Parathyroid adenoma (tissue), 2 donors: ENCODE measurements at regions not wholly inside any gene's neighbourhood (a gene's known extent, or its start where the extent isn't known, plus 50 kb on each side); places are given as distances from the start of the nearest gene placed in this dataset.
"Not testable (repeated sequence)": the region's sequence is repeated elsewhere in the genome, so short reads cannot be mapped to it uniquely, and the experiment has no call there.

Experiments used
- H2AFZ ChIP-seq: fragments of 300-600 bp; sonication (generic); one replicate; pipeline ENCODE4 v1.7.0; 2017; ENCODE audit warnings: antibody characterized with exemption, mild to moderate bottlenecking
- H3K27ac ChIP-seq: fragments of 300-600 bp; sonication (generic); one replicate; pipeline ENCODE4 v1.7.0; 2017
- H3K27me3 ChIP-seq: fragments of 300-600 bp; sonication (generic); one replicate; pipeline ENCODE4 v1.7.0; 2017; ENCODE audit warnings: low read length; ENCODE audit not compliant: control insufficient read depth, insufficient read depth
- H3K36me3 ChIP-seq: fragments of 300-600 bp; sonication (generic); one replicate; pipeline ENCODE4 v1.7.0; 2017; ENCODE audit warnings: low read length; ENCODE audit not compliant: control insufficient read depth, insufficient read depth
- H3K4me1 ChIP-seq: fragments of 300-600 bp; sonication (generic); one replicate; pipeline ENCODE4 v1.7.0; 2017; ENCODE audit warnings: control low read depth
- H3K4me2 ChIP-seq: fragments of 300-600 bp; sonication (generic); one replicate; pipeline ENCODE4 v1.7.0; 2017; ENCODE audit warnings: low read length
- H3K4me3 ChIP-seq: fragments of 300-600 bp; sonication (generic); one replicate; pipeline ENCODE4 v1.7.0; 2017; ENCODE audit warnings: low read depth, low read length
- H3K79me2 ChIP-seq: fragments of 300-600 bp; sonication (generic); one replicate; pipeline ENCODE4 v1.7.0; 2017; ENCODE audit warnings: control low read depth
- H3K9ac ChIP-seq: fragments of 300-600 bp; sonication (generic); one replicate; pipeline ENCODE4 v1.7.0; 2017; ENCODE audit warnings: mild to moderate bottlenecking
- H3K9me3 ChIP-seq: fragments of 300-600 bp; sonication (generic); one replicate; pipeline ENCODE4 v1.7.0; 2017; ENCODE audit warnings: low read length; ENCODE audit not compliant: control insufficient read depth
- CTCF ChIP-seq: fragments of 300-600 bp; sonication (generic); IDR thresholded peaks from one replicate; pipeline ENCODE4 v1.7.0; 2017; ENCODE audit warnings: antibody characterized with exemption, mild to moderate bottlenecking
- donor health status: primary hyperparathyroidism.

DNA sequence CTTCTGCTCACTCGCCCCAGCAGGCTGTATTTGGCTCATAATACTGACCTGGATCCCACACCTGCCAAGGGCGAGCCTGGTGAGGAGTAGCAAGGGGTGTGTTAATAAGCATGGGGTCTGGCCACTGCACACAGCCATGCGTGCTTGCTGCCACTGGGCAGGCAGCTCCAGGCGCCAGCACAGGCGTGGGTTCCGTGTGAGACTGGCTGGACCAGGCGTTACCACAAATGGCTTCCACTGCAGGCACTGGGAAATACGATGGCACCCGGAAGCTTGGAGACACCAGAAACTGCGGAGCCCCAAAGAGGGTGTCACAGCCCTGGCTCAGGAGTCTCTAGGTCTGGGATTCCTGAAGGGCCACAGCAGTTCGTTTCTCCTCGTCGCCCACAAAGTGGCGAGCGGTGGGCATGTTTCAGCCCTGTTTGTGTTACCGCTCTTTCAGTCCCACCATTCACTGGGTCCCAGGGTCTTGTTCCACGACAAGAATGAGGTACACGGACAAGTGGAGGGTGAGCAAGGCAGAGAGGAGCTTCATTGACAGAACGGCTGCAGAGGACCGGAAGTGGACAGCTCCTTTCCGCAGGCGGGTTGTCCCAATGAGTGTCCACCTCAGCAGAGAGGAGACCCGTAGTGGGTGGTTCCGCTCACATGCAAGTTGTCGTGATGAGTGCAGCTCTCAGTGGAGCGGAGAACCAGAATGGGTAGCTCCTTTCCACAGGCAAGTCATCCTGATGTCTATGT lies 428.9 kb downstream of the EPHA5 start:
- no peak overlapping the region for H3K4me2 ChIP-seq
- no peak overlapping the region for H3K27ac ChIP-seq
- no peaks in the 10 kb centered on the region for H3K27me3 ChIP-seq
- TF ChIP-seq CTCF = no peak
- no peak overlapping the region for H2AFZ ChIP-seq
- no peak overlapping the region for H3K9ac ChIP-seq
- no peaks in the 10 kb centered on the region for H3K9me3 ChIP-seq
- no peaks in the 10 kb centered on the region for H3K79me2 ChIP-seq
- no peak overlapping the region for H3K4me3 ChIP-seq
- H3K36me3 ChIP-seq = no peaks in the 10 kb centered on the region
- H3K4me1 ChIP-seq = no peaks in the 10 kb centered on the region

- H3K4me3 ChIP-seq = no peak overlapping the region
- H2AFZ ChIP-seq = no peak overlapping the region
- H3K9ac ChIP-seq = no peak overlapping the region
- no peaks in the 10 kb centered on the region for H3K27me3 ChIP-seq
- no peak overlapping the region for H3K4me2 ChIP-seq
- no peak for TF ChIP-seq CTCF
- H3K9me3 ChIP-seq = no peaks in the 10 kb centered on the region
- H3K4me1 ChIP-seq = no peaks in the 10 kb centered on the region
- no peaks in the 10 kb centered on the region for H3K36me3 ChIP-seq
- no peak overlapping the region for H3K27ac ChIP-seq
- no peaks in the 10 kb centered on the region for H3K79me2 ChIP-seq
These were observed 436.2 kb downstream of the EPHA5 start for GRCh38 chr4:65234061-65234460.

DNA sequence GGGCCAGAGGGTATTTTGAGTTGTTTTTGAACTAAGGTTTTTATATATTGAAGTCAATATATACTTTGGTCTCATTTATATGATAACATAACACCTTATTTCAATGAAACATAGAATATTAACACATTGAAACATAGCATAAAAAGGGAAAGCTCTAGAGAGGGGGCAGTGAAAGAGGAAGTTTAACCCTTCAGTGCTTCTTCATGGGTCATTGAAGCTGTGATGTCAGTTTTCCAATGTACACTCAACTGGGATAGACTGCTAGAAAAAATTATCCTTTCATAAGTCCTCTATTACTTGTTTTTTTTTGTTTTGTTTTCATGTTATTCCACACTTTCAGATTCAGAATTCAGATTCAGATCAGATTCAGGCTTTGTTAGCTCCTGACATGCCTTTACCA lies 442.7 kb downstream of the EPHA5 start:
- no peak overlapping the region for H3K9ac ChIP-seq
- H3K27ac ChIP-seq = no peak overlapping the region
- H3K4me3 ChIP-seq = no peak overlapping the region

DNA sequence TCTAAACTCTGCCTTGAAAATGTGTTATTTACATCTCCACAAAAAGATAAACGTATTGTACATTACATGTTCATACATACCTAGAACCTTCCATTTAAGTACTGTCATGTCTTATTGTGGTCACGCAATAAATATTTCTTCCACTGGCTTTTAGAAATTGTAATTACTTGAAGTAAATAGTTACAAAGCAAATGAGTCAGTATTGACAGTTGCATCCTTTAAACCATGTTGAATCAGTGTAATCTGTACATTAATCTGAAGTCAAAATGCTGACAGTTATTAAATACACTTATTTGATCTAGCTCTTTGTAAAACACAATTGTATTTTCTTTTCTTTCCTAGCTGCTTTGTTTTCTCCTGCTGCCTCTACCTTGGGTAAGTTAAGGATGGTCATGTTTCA lies 446.7 kb downstream of the EPHA5 start:
- Histone ChIP-seq H3K4me1 (no peaks in the 10 kb centered on the region), H3K4me3 (no peak overlapping the region), H3K36me3 (no peaks in the 10 kb centered on the region), H3K79me2 (no peaks in the 10 kb centered on the region), H3K27me3 (no peaks in the 10 kb centered on the region), H2AFZ (no peak overlapping the region), H3K9ac (no peak overlapping the region), H3K9me3 (no peaks in the 10 kb centered on the region), H3K4me2 (no peak overlapping the region), H3K27ac (no peak overlapping the region)
- TF ChIP-seq CTCF = no peak

More for the DNA sequence above, 442.7 kb downstream of the EPHA5 start:
- Histone ChIP-seq H3K9me3 (no peaks in the 10 kb centered on the region), H3K27me3 (no peaks in the 10 kb centered on the region), H3K4me1 (no peaks in the 10 kb centered on the region), H2AFZ (no peak overlapping the region), H3K79me2 (no peaks in the 10 kb centered on the region), H3K36me3 (no peaks in the 10 kb centered on the region), H3K4me2 (no peak overlapping the region)
- no peak for TF ChIP-seq CTCF

GRCh38 chr4:65223074-65223473 lies 447.2 kb downstream of the EPHA5 start:
- not testable (repeated sequence) for H2AFZ ChIP-seq, H3K9me3 ChIP-seq, H3K79me2 ChIP-seq, H3K4me1 ChIP-seq, H3K4me3 ChIP-seq, H3K27ac ChIP-seq, H3K4me2 ChIP-seq, H3K9ac ChIP-seq, H3K27me3 ChIP-seq, H3K36me3 ChIP-seq
